ENCODE measurements at regions not wholly inside any gene's neighbourhood (a gene's known extent, or its start where the extent isn't known, plus 50 kb on each side); places are given as distances from the start of the nearest gene placed in this dataset.

DNA sequence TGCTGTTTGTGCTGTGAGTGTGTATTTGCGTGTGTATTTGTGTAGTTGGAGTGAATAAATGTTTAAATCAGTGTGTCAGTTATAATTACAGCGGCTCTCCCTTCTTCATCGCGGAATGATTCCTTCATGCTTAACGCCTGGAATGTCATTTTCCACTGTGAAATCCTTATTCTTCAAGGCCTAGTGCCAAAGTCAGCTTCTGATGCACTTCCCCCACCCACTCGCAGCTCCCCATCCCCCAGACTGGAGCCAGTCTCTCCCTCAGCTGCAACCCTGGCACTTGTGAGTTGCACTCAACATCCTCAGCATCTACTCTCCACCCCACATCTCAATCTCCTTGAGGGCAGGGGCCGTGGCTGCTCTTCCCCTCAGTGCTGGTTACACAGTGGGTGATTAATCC is 583.0 kb downstream of the BCOR start:
- TF ChIP-seq CTCF (IDR thresholded peaks at IDR 0.05; ENCODE audit: low read depth, low read length, missing input control) (no peak), RAD21 (IDR thresholded peaks at IDR 0.05) (no peak), SP1 (IDR thresholded peaks at IDR 0.05) (no peak), TAF1 (conservative IDR thresholded peaks at IDR 0.05) (no peak), YY1 (IDR thresholded peaks at IDR 0.05) (no peak), REST (IDR thresholded peaks at IDR 0.05) (no peak), FOXA1 (IDR thresholded peaks at IDR 0.05) (no peak), HNF4G (IDR thresholded peaks at IDR 0.05) (no peak), ATF3 (IDR thresholded peaks at IDR 0.05) (no peak), EGR1 (IDR thresholded peaks at IDR 0.05; ENCODE audit: low read depth in 2 of 2) (no peak)
